ENCODE measurements at regions not wholly inside any gene's neighbourhood (a gene's known extent, or its start where the extent isn't known, plus 50 kb on each side); places are given as distances from the start of the nearest gene placed in this dataset.
A peak's percentile ranks its signal among the peaks of the same experiment; 100 is the strongest.

DNA sequence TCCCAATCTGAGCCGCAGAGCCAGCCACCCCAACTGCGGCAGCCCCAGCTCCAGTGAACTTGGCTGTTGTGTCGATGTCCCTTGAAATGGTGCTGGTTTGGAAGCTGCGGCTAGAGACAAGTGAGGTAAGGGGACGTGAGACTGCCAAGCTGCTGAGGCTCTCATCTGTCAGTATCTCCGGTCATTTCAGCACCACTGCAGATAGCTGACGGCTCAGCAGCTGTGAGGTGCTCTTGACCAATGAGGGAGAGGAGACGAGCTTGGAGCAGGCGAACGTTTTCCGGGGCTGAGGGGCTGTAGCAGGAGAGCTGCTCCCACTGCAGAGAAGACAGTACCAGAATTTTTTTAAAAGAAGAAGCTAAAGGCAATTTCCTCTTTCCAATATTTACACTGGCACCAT, 175.5 kb upstream of the CASK start:
- Mint-ChIP-seq H3K27ac (no peak overlapping the region), H3K4me3 (no peak overlapping the region), H3K4me1 (peaks cover 8% of the 10 kb centered on the region), H3K36me3 (peaks cover 4% of the 10 kb centered on the region), H3K27me3 (no peaks in the 10 kb centered on the region), H3K9me3 (ENCODE audit: low read depth) (no peaks in the 10 kb centered on the region)
- CTCF ChIA-PET, result no interaction called here
- ATAC-seq (no peak), DNase-seq (no peak)

DNA sequence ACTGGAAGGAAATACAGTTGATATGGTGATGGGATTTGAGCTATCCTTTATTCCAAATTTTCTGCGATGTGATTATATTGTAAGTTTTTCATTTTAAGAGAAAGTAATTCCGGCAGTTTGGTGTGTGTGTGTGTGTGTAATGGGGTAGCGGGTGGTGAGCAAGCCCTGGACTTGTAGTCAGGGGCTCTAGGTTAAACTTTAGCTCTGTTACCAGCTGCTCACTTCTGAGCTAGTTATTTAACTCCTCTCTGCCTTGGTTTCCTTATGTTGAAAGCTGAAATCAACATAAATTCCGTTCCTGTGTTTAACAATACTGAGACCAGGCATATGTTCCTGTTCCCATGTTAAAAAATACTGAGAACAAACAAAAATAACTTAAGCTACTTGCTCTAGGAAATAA, 174.1 kb upstream of the CASK start:
- Mint-ChIP-seq H3K9me3 (ENCODE audit: low read depth) (no peaks in the 10 kb centered on the region), H3K27ac (no peak overlapping the region), H3K27me3 (no peaks in the 10 kb centered on the region), H3K36me3 (peaks cover 4% of the 10 kb centered on the region), H3K4me1 (peaks cover 6% of the 10 kb centered on the region), H3K4me3 (no peak overlapping the region)
- ATAC-seq (no peak), DNase-seq (no peak)
- CTCF ChIA-PET, result no interaction called here

- ATAC-seq, result no peak
- no peak for DNase-seq
- Mint-ChIP-seq H3K36me3 (peaks cover 4% of the 10 kb centered on the region), H3K4me1 (peaks cover 6% of the 10 kb centered on the region), H3K27ac (no peak overlapping the region), H3K9me3 (ENCODE audit: low read depth) (no peaks in the 10 kb centered on the region), H3K27me3 (no peaks in the 10 kb centered on the region), H3K4me3 (no peak overlapping the region)
- CTCF ChIA-PET, result no interaction called here
These were observed 173.0 kb upstream of the CASK start for GRCh38 chrX:42096265-42096920.

GRCh38 chrX:42094218-42094617, 170.9 kb upstream of the CASK start:
- H3K27me3 Mint-ChIP-seq, result no peaks in the 10 kb centered on the region
- DNase-seq (no peak), ATAC-seq (no peak)
- H3K27ac Mint-ChIP-seq, result peak overlapping the region; percentile 64
- H3K4me1 Mint-ChIP-seq, result peaks cover 18% of the 10 kb centered on the region
- H3K4me3 Mint-ChIP-seq, result no peak overlapping the region
- H3K36me3 Mint-ChIP-seq, result peaks cover 4% of the 10 kb centered on the region
- CTCF ChIA-PET, result no interaction called here
- no peaks in the 10 kb centered on the region for H3K9me3 Mint-ChIP-seq (ENCODE audit: low read depth)

- CTCF ChIA-PET, result interaction anchor here (1.4 kb wide), 1 partner anchor 9 kb away, joined by 3 read pairs; no protein-coding TSS in a partner anchor
- H3K4me1 Mint-ChIP-seq, result peaks cover 18% of the 10 kb centered on the region
- no peaks in the 10 kb centered on the region for H3K9me3 Mint-ChIP-seq (ENCODE audit: low read depth)
- peaks cover 4% of the 10 kb centered on the region for H3K36me3 Mint-ChIP-seq
- H3K27ac Mint-ChIP-seq, result peak overlapping the region; percentile 64
- no peak overlapping the region for H3K4me3 Mint-ChIP-seq
- H3K27me3 Mint-ChIP-seq, result no peaks in the 10 kb centered on the region
- DNase-seq (peak; percentile 38), ATAC-seq (peak; percentile 51)
These were observed 170.4 kb upstream of the CASK start for GRCh38 chrX:42093756-42094155.

DNA sequence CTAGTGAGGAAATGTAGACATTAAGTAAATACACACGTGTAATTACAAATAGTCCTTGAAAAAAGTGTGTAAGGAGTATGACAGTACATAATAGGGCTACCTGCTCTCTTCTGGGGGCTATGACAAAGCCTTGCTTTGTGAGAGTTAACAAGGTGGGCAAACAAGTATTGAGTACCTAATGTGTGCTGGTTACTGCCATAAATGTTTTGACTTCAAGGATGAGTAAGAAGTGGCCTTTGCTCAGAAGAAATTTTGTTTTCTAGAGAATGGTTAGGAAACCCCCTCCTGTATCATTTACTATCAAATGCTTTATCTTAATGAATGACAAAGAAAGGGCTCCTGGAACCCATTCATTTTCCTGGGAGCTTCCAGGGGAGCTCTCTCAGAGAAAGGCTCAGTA, 167.0 kb upstream of the CASK start:
- H3K27ac Mint-ChIP-seq, result no peak overlapping the region
- no peak overlapping the region for H3K4me3 Mint-ChIP-seq
- peaks cover 18% of the 10 kb centered on the region for H3K4me1 Mint-ChIP-seq
- ATAC-seq (no peak), DNase-seq (no peak)
- CTCF ChIA-PET, result no interaction called here
- H3K36me3 Mint-ChIP-seq, result peaks cover 4% of the 10 kb centered on the region
- no peaks in the 10 kb centered on the region for H3K9me3 Mint-ChIP-seq (ENCODE audit: low read depth)
- no peaks in the 10 kb centered on the region for H3K27me3 Mint-ChIP-seq

DNA sequence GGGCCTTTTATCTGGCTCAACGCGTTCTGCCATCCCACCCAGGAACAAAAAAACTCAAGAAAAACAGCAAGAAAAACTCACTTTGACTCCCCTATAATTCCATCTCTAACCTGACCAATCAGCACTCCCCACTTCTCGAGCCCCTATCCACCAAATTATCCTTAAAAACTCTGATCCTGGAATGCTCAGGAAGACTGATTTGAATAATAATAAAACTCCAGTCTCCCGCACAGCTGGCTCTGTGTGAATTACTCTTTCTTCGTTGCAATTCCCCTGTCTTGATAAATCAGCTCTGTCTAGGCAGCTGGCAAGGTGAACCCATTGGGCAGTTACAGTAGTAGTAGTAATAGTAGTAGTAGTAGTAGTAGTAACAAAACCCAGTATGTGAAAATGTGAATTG, 165.7 kb upstream of the CASK start:
- Mint-ChIP-seq H3K4me3 (no peak overlapping the region), H3K4me1 (peaks cover 15% of the 10 kb centered on the region), H3K36me3 (peaks cover 2% of the 10 kb centered on the region), H3K9me3 (ENCODE audit: low read depth) (no peaks in the 10 kb centered on the region), H3K27ac (no peak overlapping the region), H3K27me3 (no peaks in the 10 kb centered on the region)
- ATAC-seq (no peak), DNase-seq (no peak)
- CTCF ChIA-PET, result no interaction called here

GRCh38 chrX:42087960-42088359, 164.6 kb upstream of the CASK start:
- Mint-ChIP-seq H3K9me3 (ENCODE audit: low read depth) (peaks cover under 1% of the 10 kb centered on the region), H3K4me3 (no peak overlapping the region), H3K4me1 (peaks cover 12% of the 10 kb centered on the region), H3K36me3 (peaks cover 1% of the 10 kb centered on the region), H3K27me3 (no peaks in the 10 kb centered on the region), H3K27ac (no peak overlapping the region)
- ATAC-seq (no peak), DNase-seq (no peak)
- CTCF ChIA-PET, result no interaction called here

DNA sequence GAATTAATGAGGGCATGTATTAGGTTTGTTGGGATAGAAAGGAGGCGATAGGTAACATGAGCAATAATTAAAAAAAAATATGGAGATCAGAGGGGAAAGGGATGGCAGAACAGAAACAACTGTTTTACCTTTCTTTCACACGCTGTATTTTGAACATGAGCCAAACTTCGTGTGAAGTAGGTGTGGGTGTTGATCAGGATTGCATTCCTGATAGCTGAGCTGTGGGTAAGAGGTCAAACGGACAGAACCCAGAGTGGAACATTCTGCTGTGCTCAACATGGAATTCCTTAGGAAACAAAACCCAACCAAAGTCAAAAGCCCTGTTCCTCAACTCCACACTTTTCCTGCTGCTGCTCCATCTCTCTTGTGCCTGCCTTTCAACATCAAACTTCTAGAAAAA, 162.5 kb upstream of the CASK start:
- CTCF ChIA-PET, result no interaction called here
- Mint-ChIP-seq H3K36me3 (no peaks in the 10 kb centered on the region), H3K4me1 (peaks cover 9% of the 10 kb centered on the region)

DNA sequence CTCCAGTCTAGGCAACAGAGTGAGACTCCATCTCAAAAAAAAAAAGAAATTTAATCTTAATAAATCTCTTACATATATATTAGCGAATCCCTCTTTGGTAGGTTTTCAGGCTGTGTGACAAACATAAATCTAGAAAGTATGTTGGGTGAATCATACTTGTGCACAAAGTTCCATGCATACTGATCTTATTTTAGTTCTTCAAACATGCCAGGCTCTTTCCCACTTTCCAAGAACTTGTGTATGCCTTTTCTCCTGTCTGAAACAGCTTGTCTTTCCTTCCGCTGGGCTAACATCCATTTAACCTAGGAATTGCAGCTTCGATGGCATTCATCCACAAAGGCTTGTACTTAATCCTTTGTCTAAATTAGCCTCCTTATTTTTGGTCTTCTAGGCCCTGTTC, 156.6 kb upstream of the CASK start:
- ATAC-seq (no peak), DNase-seq (no peak)
- CTCF ChIA-PET, result no interaction called here
- peaks cover 6% of the 10 kb centered on the region for H3K9me3 Mint-ChIP-seq (ENCODE audit: low read depth)
- no peaks in the 10 kb centered on the region for H3K27me3 Mint-ChIP-seq
- no peak overlapping the region for H3K4me3 Mint-ChIP-seq
- peaks cover 6% of the 10 kb centered on the region for H3K36me3 Mint-ChIP-seq
- H3K27ac Mint-ChIP-seq, result no peak overlapping the region
- H3K4me1 Mint-ChIP-seq, result peaks cover 8% of the 10 kb centered on the region

More for the DNA sequence above, 162.5 kb upstream of the CASK start:
- ATAC-seq (no peak), DNase-seq (no peak)
- peaks cover 2% of the 10 kb centered on the region for H3K9me3 Mint-ChIP-seq (ENCODE audit: low read depth)
- no peak overlapping the region for H3K4me3 Mint-ChIP-seq
- H3K27ac Mint-ChIP-seq, result no peak overlapping the region
- H3K27me3 Mint-ChIP-seq, result no peaks in the 10 kb centered on the region

DNA sequence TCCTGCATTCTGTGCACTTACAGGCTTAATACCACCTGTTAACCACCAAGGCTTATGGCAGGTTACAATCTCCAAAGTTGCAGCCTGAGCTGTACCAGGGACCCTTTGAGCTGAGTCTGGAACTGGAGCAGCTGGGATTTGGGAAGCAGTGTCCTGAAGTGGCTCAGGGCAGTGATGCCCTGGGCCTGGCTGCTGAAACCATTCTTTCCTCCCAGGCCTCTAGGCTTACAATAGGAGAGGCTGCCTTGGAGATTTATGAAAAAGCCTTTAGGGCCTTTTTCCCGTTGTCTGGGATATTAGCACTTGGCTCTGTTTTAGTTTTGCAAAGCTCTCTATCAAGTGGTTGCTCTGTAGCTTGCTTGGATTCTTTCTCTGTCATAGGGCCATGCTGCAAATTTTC, 154.3 kb upstream of the CASK start:
- peaks cover 6% of the 10 kb centered on the region for H3K36me3 Mint-ChIP-seq
- H3K9me3 Mint-ChIP-seq (ENCODE audit: low read depth), result peaks cover 4% of the 10 kb centered on the region
- H3K4me1 Mint-ChIP-seq, result peaks cover 11% of the 10 kb centered on the region
- ATAC-seq, result no peak
- H3K27me3 Mint-ChIP-seq, result no peaks in the 10 kb centered on the region
- no peak overlapping the region for H3K4me3 Mint-ChIP-seq
- DNase-seq, result no peak
- CTCF ChIA-PET, result no interaction called here
- no peak overlapping the region for H3K27ac Mint-ChIP-seq

DNA sequence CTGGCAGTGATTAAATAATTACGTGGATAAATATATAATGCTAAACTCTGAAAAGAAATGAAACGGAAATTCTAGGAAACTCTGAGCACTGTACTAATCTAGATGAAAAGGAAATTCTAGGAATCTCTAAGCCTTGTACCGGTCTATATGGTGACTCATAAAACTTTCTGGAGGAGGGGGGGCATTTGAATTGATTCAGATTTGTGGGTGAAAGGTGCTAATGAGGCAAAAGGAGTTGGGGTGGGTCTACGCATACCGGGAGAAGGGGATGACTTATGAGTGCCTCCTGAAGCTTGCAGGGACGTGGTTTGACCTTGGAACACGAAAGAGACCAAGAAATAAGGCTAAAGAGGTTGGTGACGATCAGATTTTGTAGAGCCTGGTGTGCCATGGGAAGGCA, 151.7 kb upstream of the CASK start:
- DNase-seq (no peak), ATAC-seq (no peak)
- Mint-ChIP-seq H3K4me3 (no peak overlapping the region), H3K27me3 (no peaks in the 10 kb centered on the region), H3K27ac (no peak overlapping the region), H3K9me3 (ENCODE audit: low read depth) (peaks cover 4% of the 10 kb centered on the region), H3K36me3 (peaks cover 6% of the 10 kb centered on the region), H3K4me1 (peaks cover 11% of the 10 kb centered on the region)
- CTCF ChIA-PET, result no interaction called here

- no peak for DNase-seq
- ATAC-seq, result no peak
- Mint-ChIP-seq H3K27me3 (no peaks in the 10 kb centered on the region), H3K4me1 (peaks cover 11% of the 10 kb centered on the region), H3K36me3 (peaks cover 4% of the 10 kb centered on the region), H3K4me3 (no peak overlapping the region), H3K9me3 (ENCODE audit: low read depth) (peaks cover 4% of the 10 kb centered on the region), H3K27ac (no peak overlapping the region)
- CTCF ChIA-PET, result no interaction called here
These were observed 150.1 kb upstream of the CASK start for GRCh38 chrX:42073448-42073847.

GRCh38 chrX:42070866-42071265, 147.5 kb upstream of the CASK start:
- Mint-ChIP-seq H3K9me3 (ENCODE audit: low read depth) (peaks cover 4% of the 10 kb centered on the region), H3K27me3 (no peaks in the 10 kb centered on the region), H3K36me3 (peaks cover 4% of the 10 kb centered on the region), H3K4me1 (peaks cover 9% of the 10 kb centered on the region), H3K27ac (no peak overlapping the region), H3K4me3 (no peak overlapping the region)
- DNase-seq (no peak), ATAC-seq (no peak)
- CTCF ChIA-PET, result no interaction called here

DNA sequence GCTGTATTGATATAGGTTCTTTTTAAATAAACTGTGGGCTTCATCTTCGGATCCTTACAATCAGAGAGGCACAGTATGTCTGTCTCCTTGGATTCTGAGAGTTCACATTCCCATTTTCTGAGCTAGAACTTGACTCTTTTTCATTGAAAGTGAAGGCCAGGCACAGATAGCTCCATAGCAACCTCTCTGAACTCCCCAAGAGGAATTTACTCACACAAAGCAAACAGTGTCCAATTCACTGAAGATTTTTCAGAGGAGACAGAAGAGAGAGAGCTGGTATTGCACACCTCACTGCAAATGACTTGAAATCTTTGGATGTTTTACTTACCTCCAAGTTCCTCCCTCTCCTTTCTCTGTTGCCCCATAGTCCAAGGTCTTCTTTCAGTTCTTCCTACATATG, 130.9 kb upstream of the CASK start:
- H3K27ac Mint-ChIP-seq, result no peak overlapping the region
- H3K27me3 Mint-ChIP-seq, result no peaks in the 10 kb centered on the region
- H3K9me3 Mint-ChIP-seq (ENCODE audit: low read depth), result no peaks in the 10 kb centered on the region
- no peak for ATAC-seq
- no peak overlapping the region for H3K4me3 Mint-ChIP-seq
- peaks cover 1% of the 10 kb centered on the region for H3K36me3 Mint-ChIP-seq
- CTCF ChIA-PET, result no interaction called here
- H3K4me1 Mint-ChIP-seq, result no peaks in the 10 kb centered on the region
- no peak for DNase-seq

All from activated CD8-positive, alpha-beta memory T cell treated with anti-CD3 and anti-CD28 coated beads, Interleukin-2, amount 10 ng/mL, durations not matched to agents 7 days and 5 days (primary cell).